HEK293T (cell line): ENCODE measurements at regions not wholly inside any gene's neighbourhood (a gene's known extent, or its start where the extent isn't known, plus 50 kb on each side); places are given as distances from the start of the nearest gene placed in this dataset.

Experiments
- BHLHE40 ChIP-seq: fragments of 450-650 bp; IDR thresholded peaks from 2 replicates; pipeline ENCODE4 v1.6.1; 2016; ENCODE audit warnings: mild to moderate bottlenecking, moderate library complexity, borderline replicate concordance
- CTBP1 ChIP-seq: fragments of 450-650 bp; IDR thresholded peaks from 2 replicates; pipeline ENCODE4 v1.6.1; 2016; ENCODE audit warnings: borderline replicate concordance
- ELF4 ChIP-seq: fragments of 450-650 bp; IDR thresholded peaks from 2 replicates; pipeline ENCODE4 v1.6.1; 2017; ENCODE audit warnings: antibody characterized with exemption
- FOXA1 ChIP-seq: fragments of 450-650 bp; IDR thresholded peaks from 2 replicates; pipeline ENCODE4 v1.6.1; 2016; ENCODE audit warnings: mild to moderate bottlenecking
- FOXK2 ChIP-seq: fragments of 450-650 bp; IDR thresholded peaks from 2 replicates; pipeline ENCODE4 v1.6.1; 2016; ENCODE audit warnings: mild to moderate bottlenecking
- FOXM1 ChIP-seq: fragments of 450-650 bp; IDR thresholded peaks from 2 replicates; pipeline ENCODE4 v1.6.1; 2017; ENCODE audit warnings: mild to moderate bottlenecking, borderline replicate concordance
- NFRKB ChIP-seq: fragments of 450-650 bp; IDR thresholded peaks from 2 replicates; pipeline ENCODE4 v1.6.1; 2016; ENCODE audit warnings: mild to moderate bottlenecking, moderate library complexity
- SP1 ChIP-seq: fragments of 450-650 bp; IDR thresholded peaks from 2 replicates; pipeline ENCODE4 v1.6.1; 2017
- SUZ12 ChIP-seq: fragments of 450-650 bp; IDR thresholded peaks from 2 replicates; pipeline ENCODE4 v1.6.1; 2016; ENCODE audit warnings: mild to moderate bottlenecking
- TARDBP ChIP-seq: fragments of 450-650 bp; IDR thresholded peaks from 2 replicates; pipeline ENCODE4 v1.6.1; 2016
- ZNF384 ChIP-seq: fragments of 450-650 bp; IDR thresholded peaks from 2 replicates; pipeline ENCODE4 v1.6.1; 2016
- TF ChIP-seq, protein P1 (sequence below): fragments of 450-650 bp; IDR thresholded peaks from 2 replicates; pipeline ENCODE4 v1.6.1; 2016

GRCh38 chr13:105956921-105957320, 578.5 kb downstream of the EFNB2 start:
- TF ChIP-seq, protein P1, sequence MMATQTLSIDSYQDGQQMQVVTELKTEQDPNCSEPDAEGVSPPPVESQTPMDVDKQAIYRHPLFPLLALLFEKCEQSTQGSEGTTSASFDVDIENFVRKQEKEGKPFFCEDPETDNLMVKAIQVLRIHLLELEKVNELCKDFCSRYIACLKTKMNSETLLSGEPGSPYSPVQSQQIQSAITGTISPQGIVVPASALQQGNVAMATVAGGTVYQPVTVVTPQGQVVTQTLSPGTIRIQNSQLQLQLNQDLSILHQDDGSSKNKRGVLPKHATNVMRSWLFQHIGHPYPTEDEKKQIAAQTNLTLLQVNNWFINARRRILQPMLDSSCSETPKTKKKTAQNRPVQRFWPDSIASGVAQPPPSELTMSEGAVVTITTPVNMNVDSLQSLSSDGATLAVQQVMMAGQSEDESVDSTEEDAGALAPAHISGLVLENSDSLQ = no peak
- no peak for TF ChIP-seq NFRKB
- TF ChIP-seq TARDBP = no peak
- no peak for TF ChIP-seq FOXM1
- TF ChIP-seq CTBP1 = no peak
- no peak for TF ChIP-seq ELF4
- no peak for TF ChIP-seq FOXK2
- no peak for TF ChIP-seq FOXA1
- TF ChIP-seq SP1 = no peak
- no peak for TF ChIP-seq ZNF384
- TF ChIP-seq BHLHE40 = no peak
- no peak for TF ChIP-seq SUZ12
